ENCODE measurements at regions not wholly inside any gene's neighbourhood (a gene's known extent, or its start where the extent isn't known, plus 50 kb on each side); places are given as distances from the start of the nearest gene placed in this dataset.

GRCh38 chr9:104329245-104329644 is 174.8 kb upstream of the OR13F1 start:
- DNase-seq = no peak
- no peaks in the 10 kb centered on the region for H3K27me3 ChIP-seq
- H3K4me3 ChIP-seq = no peak overlapping the region
- no peak for TF ChIP-seq POLR2A (IDR thresholded peaks at IDR 0.05)
- no peak for TF ChIP-seq CTCF (IDR thresholded peaks at IDR 0.05)
- TF ChIP-seq POLR2AphosphoS5 (IDR thresholded peaks at IDR 0.05) = no peak
- TF ChIP-seq EP300 (IDR thresholded peaks at IDR 0.05; ENCODE audit: low read depth) = no peak
- no peak overlapping the region for H3K27ac ChIP-seq
- intact Hi-C loops (cut with DNase I; ENCODE audit: low total_unique reads) (no loop called here), in situ Hi-C loops (cut with MboI; ENCODE audit: low pct_ligation_motif_present in 1 of 4, low pct_unique_long_range_greater_than_20kb in 1 of 4, low sequenced_read_pairs in 3 of 4) (no loop called here)
- peaks cover 0 to 6% of the 10 kb centered on the region in 2 donors for H3K9me3 ChIP-seq
- no peaks in the 10 kb centered on the region for H3K36me3 ChIP-seq
- WGBS, 2 donors (ENCODE audit: low coverage in 1 of 2) = 84 to 93% methylated on average over 6 to 18 of the region's 18 CpGs
- peaks cover 0 to 8% (median 0%) of the 10 kb centered on the region in 4 donors for H3K4me1 ChIP-seq

- H3K36me3 ChIP-seq = no peaks in the 10 kb centered on the region
- peaks cover 0 to 7% of the 10 kb centered on the region in 2 donors for H3K9me3 ChIP-seq
- H3K4me1 ChIP-seq = peaks cover 0 to 8% (median 0%) of the 10 kb centered on the region in 4 donors
- DNase-seq = no peak
- TF ChIP-seq POLR2AphosphoS5 (IDR thresholded peaks at IDR 0.05) = no peak
- TF ChIP-seq CTCF (IDR thresholded peaks at IDR 0.05) = no peak
- TF ChIP-seq EP300 (IDR thresholded peaks at IDR 0.05; ENCODE audit: low read depth) = no peak
- TF ChIP-seq POLR2A (IDR thresholded peaks at IDR 0.05) = no peak
- no peaks in the 10 kb centered on the region for H3K27me3 ChIP-seq
- WGBS, 2 donors (ENCODE audit: low coverage in 1 of 2) = 75 to 81% methylated on average over 3 of the region's 3 CpGs
- in situ Hi-C loops (cut with MboI; ENCODE audit: low pct_ligation_motif_present in 1 of 4, low pct_unique_long_range_greater_than_20kb in 1 of 4, low sequenced_read_pairs in 3 of 4) (no loop called here), intact Hi-C loops (cut with DNase I; ENCODE audit: low total_unique reads) (no loop called here)
- H3K27ac ChIP-seq = no peak overlapping the region
- no peak overlapping the region for H3K4me3 ChIP-seq
Measured at GRCh38 chr9:104330841-104331240, 173.2 kb upstream of the OR13F1 start.

- H3K4me1 ChIP-seq = peaks cover 0 to 8% (median 0%) of the 10 kb centered on the region in 4 donors
- TF ChIP-seq POLR2AphosphoS5 (IDR thresholded peaks at IDR 0.05) = no peak
- TF ChIP-seq EP300 (IDR thresholded peaks at IDR 0.05; ENCODE audit: low read depth) = no peak
- no peak for TF ChIP-seq POLR2A (IDR thresholded peaks at IDR 0.05)
- no peak for TF ChIP-seq CTCF (IDR thresholded peaks at IDR 0.05)
- no peaks in the 10 kb centered on the region for H3K36me3 ChIP-seq
- DNase-seq = no peak
- intact Hi-C loops (cut with DNase I; ENCODE audit: low total_unique reads) (no loop called here), in situ Hi-C loops (cut with MboI; ENCODE audit: low pct_ligation_motif_present in 1 of 4, low pct_unique_long_range_greater_than_20kb in 1 of 4, low sequenced_read_pairs in 3 of 4) (no loop called here)
- no peak overlapping the region for H3K4me3 ChIP-seq
- no peaks in the 10 kb centered on the region for H3K27me3 ChIP-seq
- H3K27ac ChIP-seq = no peak overlapping the region
- H3K9me3 ChIP-seq = peaks cover 0 to 7% of the 10 kb centered on the region in 2 donors
- WGBS, 2 donors (ENCODE audit: low coverage in 1 of 2) = 74 to 81% methylated on average over 4 of the region's 4 CpGs
Measured at GRCh38 chr9:104334549-104334948, 169.5 kb upstream of the OR13F1 start.

GRCh38 chr9:104339692-104340091 is 164.4 kb upstream of the OR13F1 start:
- H3K4me3 ChIP-seq = no peak overlapping the region
- H3K9me3 ChIP-seq = no peaks in the 10 kb centered on the region
- intact Hi-C loops (cut with DNase I; ENCODE audit: low total_unique reads) = no loop called here
- TF ChIP-seq EP300 (IDR thresholded peaks at IDR 0.05; ENCODE audit: low read depth) = no peak
- TF ChIP-seq POLR2A (IDR thresholded peaks at IDR 0.05) = no peak
- TF ChIP-seq POLR2AphosphoS5 (IDR thresholded peaks at IDR 0.05) = no peak
- no peak for TF ChIP-seq CTCF (IDR thresholded peaks at IDR 0.05)
- no peaks in the 10 kb centered on the region for H3K4me1 ChIP-seq
- H3K36me3 ChIP-seq = no peaks in the 10 kb centered on the region
- H3K27me3 ChIP-seq = no peaks in the 10 kb centered on the region
- no peak overlapping the region for H3K27ac ChIP-seq
- in situ Hi-C loops (cut with MboI; ENCODE audit: low pct_ligation_motif_present in 1 of 4, low pct_unique_long_range_greater_than_20kb in 1 of 4, low sequenced_read_pairs in 3 of 4) = no loop called here
- no peak for DNase-seq
